Activated CD4-positive, alpha-beta T cell treated with anti-CD3 and anti-CD28 coated beads, Interleukin-2, amount 50 U/mL, for 16 hours (primary cell): ENCODE measurements at regions not wholly inside any gene's neighbourhood (a gene's known extent, or its start where the extent isn't known, plus 50 kb on each side); places are given as distances from the start of the nearest gene placed in this dataset.
A peak's percentile ranks its signal among the peaks of the same experiment; 100 is the strongest.
"Not testable (repeated sequence)": the region's sequence is repeated elsewhere in the genome, so short reads cannot be mapped to it uniquely, and the experiment has no call there.

ENCODE experiments used
- DNase-seq: peaks from one replicate; pipeline ENCODE4 v3.0.0-alpha.2; 2020

DNA sequence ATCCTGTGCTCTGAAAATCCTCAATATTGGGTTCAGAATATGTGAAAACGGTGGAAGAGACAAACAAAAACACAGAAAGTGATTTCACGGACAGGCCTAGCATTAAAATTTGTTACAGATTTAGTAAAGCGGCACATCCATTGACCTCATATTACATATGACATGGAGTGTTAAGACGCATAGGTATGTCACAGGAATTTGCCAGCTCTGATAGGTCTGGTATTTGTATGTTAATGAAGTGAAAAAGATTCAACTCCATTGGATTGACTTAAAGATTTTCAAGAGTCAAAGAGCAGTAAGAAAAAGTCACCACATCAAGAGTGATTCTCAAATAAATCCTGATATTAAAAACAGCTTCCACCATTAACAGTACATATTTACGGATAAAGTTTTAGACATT lies 396.5 kb upstream of the SEMA6A start:
- no peak for DNase-seq

DNA sequence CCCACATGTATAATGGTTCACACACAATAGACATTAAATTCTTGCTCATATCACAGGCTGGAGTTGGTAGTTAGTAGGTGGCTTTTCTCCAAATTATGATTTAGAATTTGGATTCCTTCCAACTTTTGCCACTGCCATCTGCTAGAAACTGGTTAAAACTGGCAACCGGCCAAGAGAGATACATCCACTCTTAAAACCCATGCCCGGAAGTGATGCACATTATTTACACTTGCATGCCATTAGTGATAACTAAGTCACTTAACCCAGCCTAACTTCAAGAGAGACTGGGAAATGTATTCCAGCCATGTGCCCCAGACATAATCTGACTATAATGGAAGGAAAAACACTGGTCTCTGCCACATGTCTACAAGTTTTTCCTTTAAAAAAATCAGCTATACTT lies 395.7 kb upstream of the SEMA6A start:
- DNase-seq, result no peak

DNA sequence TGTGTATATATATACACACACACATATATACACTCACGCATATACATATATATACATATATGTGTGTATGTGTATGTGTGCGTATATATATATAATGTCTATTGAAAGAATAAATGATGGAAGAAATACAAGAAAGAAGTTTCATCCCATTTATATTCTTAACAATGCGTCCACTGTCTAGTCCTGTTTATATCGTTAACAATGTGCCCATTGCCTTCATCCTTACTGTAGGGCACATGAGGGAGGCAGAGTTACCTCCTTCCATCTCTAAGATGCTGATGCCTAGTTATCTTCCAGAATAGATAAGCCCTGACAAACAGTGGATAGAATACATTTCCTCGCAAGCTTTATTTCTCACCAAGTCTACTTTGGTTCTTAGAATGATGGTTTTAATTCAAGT lies 389.8 kb upstream of the SEMA6A start:
- no peak for DNase-seq

DNA sequence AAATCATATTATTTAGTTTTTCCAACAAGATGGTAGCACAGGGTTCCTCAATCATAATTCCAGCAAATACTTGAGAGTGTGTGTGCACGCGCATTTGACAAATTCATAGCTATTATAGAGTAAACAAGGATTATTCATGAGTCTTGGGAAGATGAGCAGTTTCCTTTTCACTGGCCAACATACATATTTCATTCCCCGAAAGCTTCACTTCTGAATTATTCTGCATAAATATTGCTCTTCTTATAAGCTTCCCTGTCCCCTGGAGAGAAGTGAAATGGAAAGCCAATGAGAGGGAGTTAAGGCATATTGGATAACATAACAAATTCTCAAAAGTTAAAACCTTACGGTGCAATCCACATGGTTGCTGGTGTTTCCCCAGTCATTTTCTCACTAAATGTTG lies 386.4 kb upstream of the SEMA6A start:
- no peak for DNase-seq

DNA sequence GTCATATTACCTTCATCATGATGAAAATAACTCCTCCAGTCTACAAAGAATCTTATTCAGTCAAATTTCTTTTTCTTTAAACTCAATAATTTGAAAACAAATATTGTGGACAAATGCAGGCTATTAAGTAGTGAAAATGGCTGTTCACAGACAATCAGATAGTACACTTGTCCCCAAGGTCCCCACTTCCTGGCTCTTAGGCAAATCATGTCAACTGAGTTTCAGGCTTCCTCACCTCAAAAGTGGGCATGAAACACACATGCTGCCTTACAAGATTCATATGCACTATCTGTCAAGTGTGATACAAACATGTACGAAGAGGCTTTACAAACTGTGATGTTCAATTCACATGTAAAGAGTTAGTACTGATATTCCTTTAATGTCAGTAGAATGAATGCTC lies 385.2 kb upstream of the SEMA6A start:
- DNase-seq, result no peak

DNA sequence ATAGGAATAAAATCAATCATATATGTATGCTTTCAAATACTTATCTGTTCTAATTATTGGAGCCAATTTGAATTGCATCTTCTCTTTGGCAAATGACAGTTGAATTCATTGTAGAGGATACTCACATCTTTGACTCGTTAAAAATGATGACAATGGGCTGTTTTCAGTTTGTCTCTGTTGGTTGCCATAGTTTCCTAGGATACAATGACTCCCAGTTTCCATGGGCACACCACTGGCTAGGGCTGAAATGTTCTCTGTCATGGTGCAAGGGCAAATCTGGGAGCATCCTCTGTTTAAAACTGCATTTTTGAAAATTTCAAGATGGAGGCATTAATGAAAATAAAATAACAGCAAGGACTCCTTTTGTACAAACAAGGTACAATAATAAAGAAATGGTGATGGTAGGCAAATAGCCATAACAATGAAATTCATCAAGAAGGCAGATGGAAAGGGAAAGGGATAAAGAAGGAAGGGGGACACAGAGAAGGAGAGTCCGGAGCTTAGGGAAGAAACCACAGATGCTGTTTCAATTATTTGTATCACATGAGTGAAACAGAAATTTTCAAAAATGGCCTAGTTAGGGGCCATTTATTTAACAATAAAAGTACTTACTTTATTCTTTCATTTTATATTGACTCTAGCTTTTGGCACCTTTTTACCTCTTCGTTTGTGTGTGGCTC lies 378.8 kb upstream of the SEMA6A start:
- no peak for DNase-seq

DNA sequence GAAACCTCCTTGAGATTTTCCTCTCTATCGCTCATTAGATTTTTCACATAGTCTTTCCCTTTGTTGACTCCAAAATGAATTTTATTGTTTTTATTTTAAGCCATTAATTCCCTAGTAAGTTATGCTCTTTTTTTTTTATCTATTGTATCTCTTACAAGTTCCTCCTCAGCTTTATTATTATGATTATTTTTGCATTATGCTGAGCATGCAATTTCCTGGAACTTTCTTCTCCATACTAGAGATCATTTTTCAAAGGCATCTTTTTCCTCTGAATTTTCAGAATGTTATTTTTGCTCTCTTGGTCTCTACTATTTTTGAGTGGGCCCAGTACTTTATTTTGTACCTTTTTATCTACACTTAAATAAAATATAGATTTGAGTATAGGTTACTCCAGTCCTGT lies 376.6 kb upstream of the SEMA6A start:
- DNase-seq, result no peak

DNA sequence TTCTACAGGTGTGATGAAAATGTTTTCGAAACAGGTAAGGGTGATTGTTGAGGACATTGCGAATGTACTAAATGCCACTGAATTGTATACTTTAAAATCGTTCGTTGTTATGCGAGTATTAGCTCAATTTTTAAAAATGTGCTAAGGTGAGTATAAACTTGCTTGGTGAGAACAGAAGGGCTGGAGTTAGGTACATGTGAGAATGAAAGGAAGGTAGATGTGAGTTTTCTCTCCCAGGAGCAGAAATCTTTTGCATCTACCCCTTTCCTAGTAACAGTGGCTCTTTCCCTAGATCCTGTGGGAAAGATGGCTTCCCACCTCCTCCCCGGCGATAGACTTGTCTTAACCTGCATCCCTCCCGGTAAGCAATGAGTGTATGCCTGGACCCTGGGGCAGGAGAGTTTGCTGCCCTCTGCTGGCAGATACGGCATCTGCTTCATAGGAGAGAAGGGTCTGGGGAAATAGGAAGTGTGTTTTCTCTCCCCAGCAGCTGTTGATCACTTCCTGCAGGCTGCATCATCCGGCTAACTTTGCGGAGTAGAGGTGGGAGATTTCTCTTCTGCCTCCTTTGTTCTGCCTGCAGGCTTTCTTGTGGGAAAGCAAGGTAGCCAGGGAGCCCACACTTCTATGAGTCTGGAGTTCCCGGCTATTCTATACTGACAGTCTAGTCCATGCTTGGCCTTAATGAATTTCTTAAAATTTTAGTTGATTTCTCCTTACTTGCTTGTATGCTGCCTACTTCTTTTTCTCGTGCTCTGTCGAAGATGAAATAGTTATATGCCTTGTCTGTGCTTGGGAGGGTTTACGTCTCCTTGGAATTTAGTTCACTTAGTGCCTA lies 373.3 kb upstream of the SEMA6A start:
- DNase-seq, result peak; percentile 67

DNA sequence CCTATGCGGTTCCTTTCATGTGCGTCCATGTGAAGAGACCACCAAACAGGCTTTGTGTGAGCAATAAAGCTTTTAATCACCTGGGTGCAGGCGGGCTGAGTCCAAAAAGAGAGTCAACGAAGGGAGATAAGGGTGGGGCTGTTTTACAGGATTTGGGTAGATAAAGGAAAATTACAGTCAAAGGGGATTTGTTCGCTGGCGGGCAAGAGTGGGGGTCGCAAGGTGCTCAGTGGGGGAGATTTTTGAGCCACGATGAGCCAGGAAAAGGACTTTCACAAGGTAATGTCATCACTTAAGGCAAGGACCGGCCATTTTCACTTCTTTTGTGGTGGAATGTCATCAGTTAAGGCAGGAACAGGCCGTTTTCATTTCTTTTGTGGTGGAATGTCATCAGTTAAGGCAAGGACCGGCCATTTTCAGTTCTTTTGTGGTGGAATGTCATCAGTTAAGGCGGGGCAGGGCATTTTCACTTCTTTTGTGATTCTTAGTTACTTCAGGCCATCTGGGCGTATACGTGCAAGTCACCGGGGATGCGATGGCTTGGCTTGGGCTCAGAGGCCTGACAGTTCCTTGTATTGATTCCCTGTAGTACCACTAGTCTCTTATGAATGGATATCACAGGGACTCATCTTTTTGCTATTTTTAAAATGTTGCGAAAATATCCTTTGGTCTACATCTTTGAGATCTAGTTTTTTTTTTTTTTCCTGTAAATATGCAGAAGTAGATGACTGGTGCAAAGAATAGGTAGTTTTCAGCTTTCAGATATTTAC lies 371.2 kb upstream of the SEMA6A start:
- DNase-seq, result not testable (repeated sequence)

DNA sequence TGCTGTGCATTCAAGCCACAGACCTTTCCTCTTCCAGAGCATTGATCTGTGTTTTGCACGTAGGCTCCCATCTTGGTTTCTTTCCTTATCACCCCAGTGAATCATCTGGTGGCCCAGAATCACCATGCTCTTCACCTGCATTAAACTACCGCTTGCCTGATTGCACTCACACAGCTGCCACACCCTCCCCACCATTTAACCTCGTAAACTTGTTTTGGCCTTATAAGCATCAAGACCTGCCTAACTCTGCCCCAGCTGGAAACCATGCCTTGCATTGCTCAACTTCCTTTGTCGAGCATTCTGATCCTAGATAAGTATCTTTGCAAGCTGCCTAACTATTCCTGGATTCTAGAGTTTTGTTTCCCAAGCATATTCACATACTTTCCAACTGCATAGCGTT lies 369.6 kb upstream of the SEMA6A start:
- no peak for DNase-seq

DNA sequence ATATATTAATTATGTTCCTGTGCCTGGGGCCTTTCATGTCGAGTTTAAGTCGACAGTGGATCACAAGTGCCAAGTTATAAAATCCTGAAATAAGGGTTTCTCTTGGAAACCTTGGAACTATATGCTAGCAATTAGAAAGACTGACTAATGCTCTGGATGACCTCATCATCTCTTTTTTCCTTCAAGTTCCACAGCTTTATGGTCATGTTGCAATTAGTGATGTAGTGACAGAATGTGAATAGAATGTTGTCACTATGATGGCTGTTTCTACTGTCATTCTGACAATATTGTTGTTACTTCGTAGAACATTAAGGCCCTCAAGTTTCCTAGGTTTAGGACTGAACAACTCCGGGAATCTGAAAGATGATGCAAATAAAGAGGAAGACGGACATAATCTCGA lies 368.0 kb upstream of the SEMA6A start:
- no peak for DNase-seq

DNA sequence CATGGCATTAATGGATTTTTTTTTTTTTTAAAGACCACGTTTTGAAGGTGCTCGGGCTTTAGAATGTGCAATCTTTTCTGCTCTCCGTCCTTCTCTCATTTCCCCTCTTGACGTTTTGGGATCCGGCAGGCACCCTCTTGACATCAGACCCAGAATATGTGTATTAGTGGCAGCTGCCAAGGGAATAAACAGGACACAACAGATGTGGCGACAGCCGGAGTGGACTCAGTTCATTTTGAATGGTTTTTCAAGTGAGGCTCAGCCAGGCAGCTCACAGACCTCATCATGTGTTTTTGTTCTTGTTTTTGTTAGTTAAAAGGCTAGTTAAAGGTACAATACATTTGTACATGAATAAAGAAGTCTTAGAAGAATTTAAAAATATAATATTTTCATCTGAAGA lies 365.0 kb upstream of the SEMA6A start:
- DNase-seq, result no peak

DNA sequence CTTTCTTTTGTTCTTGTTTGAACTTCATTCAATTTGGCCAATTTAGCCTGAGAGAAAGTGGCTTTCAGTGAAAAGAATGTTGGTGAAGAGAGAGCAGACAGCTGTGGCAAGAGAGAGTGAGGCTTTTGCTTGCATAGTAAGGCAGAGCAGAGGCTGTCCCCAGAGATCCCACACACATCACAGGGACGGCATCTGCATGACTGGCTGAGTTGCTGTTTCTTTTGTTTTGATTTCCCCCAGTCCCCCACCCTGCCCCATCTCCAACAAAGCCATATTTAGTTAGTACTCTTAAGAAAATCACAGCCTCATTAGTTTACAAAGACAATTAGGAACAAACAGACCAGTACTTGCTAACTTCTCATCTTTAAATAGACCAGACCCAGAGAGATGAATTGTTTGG lies 363.9 kb upstream of the SEMA6A start:
- no peak for DNase-seq

DNA sequence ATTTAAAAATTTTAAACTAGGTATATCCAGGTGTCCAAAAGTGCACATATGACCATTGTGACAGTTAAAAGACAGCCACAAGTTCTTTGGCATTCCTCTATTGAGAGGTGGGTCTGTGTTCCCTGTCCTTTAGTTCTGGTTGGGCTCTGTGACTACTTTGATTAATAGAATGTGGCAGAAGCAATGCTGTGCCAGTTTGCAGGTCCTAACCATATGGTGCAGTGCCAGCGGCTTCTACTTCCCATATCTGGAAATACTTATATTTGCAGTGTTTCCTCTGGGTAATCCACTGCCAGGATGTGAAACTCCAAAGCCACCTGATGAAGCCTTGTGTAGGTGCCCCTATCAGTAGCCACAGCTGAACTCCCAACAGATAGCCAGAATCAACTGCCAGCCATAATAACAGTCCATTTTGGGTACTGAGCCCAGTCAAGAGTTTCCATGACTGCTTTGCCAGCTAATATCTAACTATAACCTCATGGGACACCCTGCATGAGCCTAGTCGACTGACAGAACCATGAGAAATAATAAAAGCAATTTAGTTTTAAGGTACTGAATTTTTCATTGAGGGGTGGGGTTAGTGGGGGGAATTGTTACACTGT lies 361.0 kb upstream of the SEMA6A start:
- no peak for DNase-seq

DNA sequence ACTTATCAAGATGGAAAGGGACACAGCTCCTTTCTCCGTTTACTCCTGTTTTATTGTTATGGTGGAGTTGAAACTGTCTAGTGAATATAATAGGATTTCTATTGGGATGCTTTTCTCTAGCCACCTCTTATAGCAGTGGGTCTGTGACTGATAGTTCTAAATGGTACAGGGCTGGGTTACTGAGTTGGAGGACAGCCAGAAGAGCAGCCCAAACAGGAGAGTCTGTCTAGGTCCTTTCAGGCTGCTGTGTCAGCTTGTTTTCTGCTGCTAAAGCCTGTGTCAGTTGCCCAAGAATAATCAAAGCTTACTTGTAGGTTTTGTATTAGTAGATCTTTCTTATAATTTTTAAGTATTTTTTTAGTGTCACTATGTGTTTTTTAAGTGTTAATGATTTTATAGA lies 356.0 kb upstream of the SEMA6A start:
- no peak for DNase-seq

DNA sequence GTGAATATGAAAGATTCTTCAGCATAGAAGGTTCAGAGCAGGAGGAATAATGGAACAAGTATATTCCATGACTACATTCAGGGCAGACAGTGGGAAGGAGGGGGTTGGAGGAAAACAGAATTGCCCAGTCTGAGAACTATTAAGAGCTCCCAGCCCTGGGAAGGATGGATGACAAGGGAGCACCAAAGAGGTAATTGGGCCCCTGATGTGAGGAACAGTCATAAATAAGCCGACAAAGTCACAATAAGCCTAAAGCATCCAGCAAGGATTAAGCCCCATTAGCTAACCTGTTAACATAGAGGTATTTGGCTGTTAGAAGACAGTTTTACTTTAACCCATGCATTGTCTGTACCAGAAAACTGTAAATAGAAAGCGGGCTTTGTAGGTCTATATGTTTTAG lies 348.7 kb upstream of the SEMA6A start:
- no peak for DNase-seq

DNA sequence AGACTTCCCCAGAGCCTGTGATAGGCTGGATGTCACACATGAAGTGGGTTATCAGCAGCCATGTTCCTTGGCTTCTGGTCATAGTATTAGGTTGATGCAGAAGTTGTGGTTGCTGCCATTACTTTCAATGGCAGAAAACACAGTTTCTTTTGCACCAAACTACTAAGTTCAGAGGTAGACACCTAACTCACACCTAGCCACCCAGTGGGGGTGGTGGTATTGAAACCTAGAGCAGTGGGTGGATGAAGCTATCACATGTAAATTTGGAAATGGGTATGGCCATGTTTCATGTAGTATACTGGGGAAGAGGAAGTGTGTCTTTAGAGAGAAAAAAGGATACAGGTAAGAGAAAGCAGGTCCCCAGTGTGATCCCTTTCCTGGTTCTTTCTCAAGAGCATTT lies 347.9 kb upstream of the SEMA6A start:
- no peak for DNase-seq

DNA sequence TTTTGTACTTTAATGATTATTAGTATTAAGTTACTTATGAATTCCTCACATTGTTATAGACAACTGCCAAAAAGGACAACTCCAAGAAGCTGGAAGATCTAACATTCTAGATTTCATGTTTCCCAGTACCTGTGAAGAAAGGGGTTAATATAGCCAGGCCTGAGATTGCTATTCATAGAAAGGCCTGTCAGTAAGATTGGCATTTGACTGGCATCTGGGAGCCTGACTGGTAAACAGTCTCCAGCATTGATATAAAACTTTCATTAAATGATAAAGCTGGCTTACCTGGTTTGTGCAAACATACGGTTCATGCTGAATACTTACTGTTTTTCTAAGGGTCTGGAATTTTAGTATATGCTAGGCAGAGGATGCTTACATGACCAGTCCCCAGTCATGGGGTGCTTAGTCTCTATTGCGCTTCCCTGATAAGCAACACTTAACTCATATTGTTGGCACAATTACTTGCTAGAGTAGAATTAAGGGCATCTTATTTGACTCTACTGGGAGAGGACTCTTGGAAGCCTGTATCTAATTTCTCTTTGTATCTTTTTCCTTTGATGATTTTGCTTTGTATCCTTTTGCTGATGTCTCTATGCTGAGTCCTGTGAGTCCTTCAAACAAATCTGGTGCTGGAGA lies 340.4 kb upstream of the SEMA6A start:
- DNase-seq, result no peak

DNA sequence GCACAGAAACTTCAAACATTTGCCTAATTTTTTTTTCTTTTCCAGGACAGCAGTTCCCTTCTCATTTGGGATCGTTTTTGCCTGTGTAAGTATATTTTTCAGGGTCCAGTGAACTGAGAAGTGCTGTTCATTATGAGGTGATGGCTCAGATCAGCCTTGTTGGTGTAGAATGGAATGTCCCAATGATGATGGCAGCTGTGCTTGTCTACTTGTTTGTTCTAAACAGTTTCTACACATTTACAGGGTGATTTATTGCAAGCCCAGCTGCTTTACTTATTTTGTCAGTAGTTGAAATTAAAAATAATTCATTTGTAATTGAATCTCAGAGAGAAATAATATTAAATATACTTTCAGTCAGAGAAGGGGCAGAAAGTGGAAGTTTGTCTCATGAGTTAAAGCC lies 337.6 kb upstream of the SEMA6A start:
- no peak for DNase-seq

DNA sequence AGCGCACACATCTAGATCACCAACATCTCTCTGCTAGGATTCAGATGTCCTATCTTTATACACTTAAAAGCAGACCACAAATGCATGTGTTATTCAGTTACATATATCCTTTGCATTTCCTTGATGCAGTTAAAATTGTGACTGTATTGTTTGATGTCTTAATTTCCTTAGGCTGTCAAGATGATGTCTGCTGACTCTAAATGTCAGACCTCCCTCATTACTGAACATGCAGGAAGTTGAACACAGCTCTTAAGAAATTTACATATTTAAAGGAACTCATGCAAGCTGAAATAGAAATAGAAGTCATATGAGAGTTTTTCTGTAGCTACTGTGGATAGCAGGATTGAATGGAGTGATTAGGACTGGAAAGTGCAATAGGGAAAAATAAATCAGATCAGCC lies 336.5 kb upstream of the SEMA6A start:
- DNase-seq, result no peak

DNA sequence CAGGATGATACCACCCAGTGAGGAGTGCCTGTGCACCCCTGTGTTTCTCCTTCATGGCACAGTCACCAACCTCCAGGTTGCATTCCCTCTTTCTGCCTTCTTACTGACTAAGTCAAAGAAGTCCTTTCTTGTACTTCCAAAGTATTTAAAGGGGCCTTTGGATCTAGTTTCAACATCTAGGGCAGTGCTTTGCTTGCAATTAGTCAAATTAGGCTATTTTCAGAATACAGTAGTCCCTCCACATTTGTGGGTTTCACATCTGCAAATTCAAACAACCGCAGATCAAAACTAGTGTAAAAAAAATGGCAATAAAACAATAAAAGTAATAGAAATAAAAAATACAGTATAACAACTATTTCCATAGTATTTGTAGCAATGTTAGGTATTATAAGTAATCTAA lies 333.9 kb upstream of the SEMA6A start:
- no peak for DNase-seq

DNA sequence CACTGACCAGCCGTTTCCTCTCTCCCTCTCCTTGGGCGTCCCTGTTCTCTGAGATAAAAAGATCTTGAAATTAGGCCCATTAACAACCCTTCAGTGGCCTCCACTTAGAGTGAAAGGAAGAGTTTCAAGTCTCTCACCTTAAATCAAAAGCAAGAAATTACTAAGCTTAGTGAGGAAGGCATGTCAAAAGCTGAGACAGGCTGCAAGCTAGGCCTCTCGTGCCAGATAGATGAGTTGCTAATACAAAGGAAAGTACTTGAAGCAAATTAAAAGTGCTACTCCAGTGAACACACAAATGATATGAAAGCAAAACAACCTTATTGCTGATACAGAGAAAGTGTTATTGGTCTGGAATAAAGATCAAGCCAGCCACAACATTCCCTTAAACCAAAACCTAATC lies 331.3 kb upstream of the SEMA6A start:
- DNase-seq, result no peak

DNA sequence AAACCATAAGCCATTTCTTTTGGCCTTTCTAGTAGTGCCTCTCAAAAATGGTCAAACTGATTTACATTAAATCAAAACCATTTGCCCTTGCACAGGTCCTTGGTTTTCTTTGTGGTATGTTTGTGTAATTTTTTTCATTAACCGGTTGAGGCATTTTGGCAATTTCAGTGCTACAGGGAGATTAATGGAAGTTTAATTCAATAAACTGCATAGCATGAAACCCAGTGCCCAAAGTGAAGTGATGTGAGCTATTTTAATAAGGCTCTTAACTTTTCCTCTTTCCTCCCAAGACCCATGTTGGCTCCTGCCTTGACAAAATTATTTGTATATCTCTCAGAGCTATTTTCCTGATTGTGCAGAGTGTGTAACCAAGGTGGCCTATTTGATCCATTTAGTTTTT lies 326.2 kb upstream of the SEMA6A start:
- DNase-seq, result no peak
